OCI-LY3 (cell line): ENCODE measurements at regions not wholly inside any gene's neighbourhood (a gene's known extent, or its start where the extent isn't known, plus 50 kb on each side); places are given as distances from the start of the nearest gene placed in this dataset.

Experiments
- H2AFZ ChIP-seq: fragments of 200-600, 300-600 bp; shearing (Covaris generic); 2 replicates; pipeline ENCODE4 v1.6.0; 2014; ENCODE audit warnings: antibody characterized with exemption, low read depth, low read length
- H3K27ac ChIP-seq: fragments of 200-600, 300-600 bp; sonication (generic); 2 replicates; pipeline ENCODE4 v1.5.1; 2014; ENCODE audit warnings: mild to moderate bottlenecking, low read length, moderate library complexity, mixed read lengths
- H3K27me3 ChIP-seq: fragments of 200-600, 300-600 bp; sonication (generic); 2 replicates; pipeline ENCODE4 v1.6.1; 2014; ENCODE audit warnings: low read depth, low read length, mixed read lengths
- H3K36me3 ChIP-seq: fragments of 200-600, 300-600 bp; sonication (generic); replicated peaks from 2 replicates; pipeline ENCODE3; 2014; ENCODE audit warnings: low read depth, low read length, mixed read lengths
- H3K4me1 ChIP-seq: fragments of 300-600, 200-600 bp; sonication (generic); 2 replicates; pipeline ENCODE4 v1.6.1; 2014; ENCODE audit warnings: low read length, mixed read lengths
- H3K4me2 ChIP-seq: fragments of 200-600, 300-600 bp; sonication (generic); 2 replicates; pipeline ENCODE4 v1.6.1; 2014; ENCODE audit warnings: low read length, mixed read lengths
- H3K4me3 ChIP-seq: fragments of 300-600, 200-600 bp; sonication (generic); 2 replicates; pipeline ENCODE4 v1.5.1; 2014; ENCODE audit warnings: antibody characterized with exemption, mild to moderate bottlenecking, low read length, moderate library complexity
- H3K79me2 ChIP-seq: fragments of 300-600, 200-600 bp; shearing (Covaris generic); 2 replicates; pipeline ENCODE4 v1.6.1; 2014; ENCODE audit warnings: mild to moderate bottlenecking, low read length, mixed read lengths
- H3K9ac ChIP-seq: fragments of 300-600, 200-600 bp; shearing (Covaris generic); 2 replicates; pipeline ENCODE4 v1.6.0; 2014; ENCODE audit warnings: mild to moderate bottlenecking, low read length, moderate library complexity
- H3K9me3 ChIP-seq: fragments of 200-600, 300-600 bp; shearing (Covaris generic); 2 replicates; pipeline ENCODE4 v1.6.1; 2014; ENCODE audit warnings: low read length, mixed read lengths; ENCODE audit not compliant: insufficient read depth
- H4K20me1 ChIP-seq: fragments of 200-600, 300-600 bp; sonication (generic); 2 replicates; pipeline ENCODE4 v1.6.1; 2016; ENCODE audit warnings: low read length, mixed read lengths; ENCODE audit not compliant: insufficient read depth
- EZH2phosphoT487 ChIP-seq: fragments of 200-600 bp; shearing (Covaris generic); IDR thresholded peaks from 2 replicates; pipeline ENCODE4 v1.6.1; 2018; ENCODE audit warnings: antibody characterized with exemption, mixed run types, low read depth
- TF ChIP-seq, protein P1 (sequence below): fragments of 200-600, 300-600 bp; sonication (generic); IDR thresholded peaks from 2 replicates; pipeline ENCODE4 v1.5.1; 2014; ENCODE audit warnings: antibody characterized with exemption, low read length, low read depth

DNA sequence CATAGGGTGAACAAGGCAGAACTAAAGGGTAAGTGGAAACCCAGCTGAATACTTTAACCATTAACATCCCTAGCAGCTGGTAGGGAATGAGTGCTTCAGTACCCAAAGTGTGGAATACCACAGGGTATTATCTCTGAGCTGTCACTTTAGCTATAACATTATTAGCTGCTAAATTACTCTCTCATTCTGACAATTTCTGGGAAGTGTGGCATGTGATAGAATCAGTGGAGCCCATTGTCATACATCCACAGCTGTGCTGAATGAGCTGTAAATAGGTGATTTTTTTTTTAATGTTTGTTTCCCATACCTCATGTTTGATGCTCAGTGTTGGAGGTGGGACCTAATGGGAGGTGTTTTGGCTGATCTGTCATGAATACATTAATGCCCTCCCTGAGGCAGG lies 894.3 kb downstream of the DIPK2A start:
- Histone ChIP-seq H3K4me3 (no peak overlapping the region), H3K9ac (no peak overlapping the region), H3K4me2 (no peak overlapping the region), H3K79me2 (no peaks in the 10 kb centered on the region), H3K4me1 (no peaks in the 10 kb centered on the region), H3K27ac (no peak overlapping the region), H3K9me3 (no peaks in the 10 kb centered on the region), H2AFZ (no peak overlapping the region), H4K20me1 (no peaks in the 10 kb centered on the region), H3K36me3 (no peaks in the 10 kb centered on the region), H3K27me3 (no peaks in the 10 kb centered on the region)
- TF ChIP-seq, protein P1, sequence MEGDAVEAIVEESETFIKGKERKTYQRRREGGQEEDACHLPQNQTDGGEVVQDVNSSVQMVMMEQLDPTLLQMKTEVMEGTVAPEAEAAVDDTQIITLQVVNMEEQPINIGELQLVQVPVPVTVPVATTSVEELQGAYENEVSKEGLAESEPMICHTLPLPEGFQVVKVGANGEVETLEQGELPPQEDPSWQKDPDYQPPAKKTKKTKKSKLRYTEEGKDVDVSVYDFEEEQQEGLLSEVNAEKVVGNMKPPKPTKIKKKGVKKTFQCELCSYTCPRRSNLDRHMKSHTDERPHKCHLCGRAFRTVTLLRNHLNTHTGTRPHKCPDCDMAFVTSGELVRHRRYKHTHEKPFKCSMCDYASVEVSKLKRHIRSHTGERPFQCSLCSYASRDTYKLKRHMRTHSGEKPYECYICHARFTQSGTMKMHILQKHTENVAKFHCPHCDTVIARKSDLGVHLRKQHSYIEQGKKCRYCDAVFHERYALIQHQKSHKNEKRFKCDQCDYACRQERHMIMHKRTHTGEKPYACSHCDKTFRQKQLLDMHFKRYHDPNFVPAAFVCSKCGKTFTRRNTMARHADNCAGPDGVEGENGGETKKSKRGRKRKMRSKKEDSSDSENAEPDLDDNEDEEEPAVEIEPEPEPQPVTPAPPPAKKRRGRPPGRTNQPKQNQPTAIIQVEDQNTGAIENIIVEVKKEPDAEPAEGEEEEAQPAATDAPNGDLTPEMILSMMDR: no peak
- no peak for TF ChIP-seq EZH2phosphoT487

DNA sequence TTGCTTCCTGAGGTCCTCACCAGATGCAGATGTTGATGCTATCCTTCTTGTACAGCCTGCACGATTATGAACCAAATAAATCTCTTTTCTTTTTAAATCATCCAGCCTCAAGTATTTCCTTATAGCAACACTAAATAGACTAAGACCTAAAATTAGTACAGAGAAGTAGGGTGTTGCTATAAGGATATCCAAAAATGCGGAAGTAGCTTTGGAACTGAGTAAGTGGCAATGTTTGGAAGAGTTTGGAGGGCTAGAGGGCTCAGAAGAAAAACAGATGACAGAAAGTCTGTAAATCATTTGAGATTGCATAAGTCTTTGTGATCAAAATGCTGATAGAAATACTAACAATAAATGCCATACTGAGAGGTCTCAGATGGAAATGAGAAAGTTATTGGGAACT lies 894.9 kb downstream of the DIPK2A start:
- H2AFZ ChIP-seq: no peak overlapping the region
- H3K4me2 ChIP-seq: no peak overlapping the region
- H3K36me3 ChIP-seq: no peaks in the 10 kb centered on the region

DNA sequence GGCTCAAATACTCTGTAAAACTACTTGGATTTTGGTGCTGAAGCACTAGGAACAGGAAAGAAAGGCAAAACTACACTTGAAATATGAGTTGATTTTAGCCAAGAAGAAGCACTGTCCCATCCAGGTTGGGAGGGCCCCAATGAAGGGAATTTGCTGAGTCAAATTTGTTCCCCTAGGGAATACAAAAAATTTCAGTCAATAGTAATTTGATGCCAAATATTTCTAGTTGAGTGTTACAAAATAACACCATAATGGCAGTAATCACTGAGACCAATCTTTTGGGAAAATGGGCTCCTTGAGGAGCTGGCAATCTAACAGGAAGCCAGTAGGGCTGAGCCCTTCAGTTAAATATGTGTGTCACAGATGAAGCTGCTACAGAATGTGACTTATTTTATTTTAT lies 896.9 kb downstream of the DIPK2A start:
- Histone ChIP-seq H3K4me1 (no peaks in the 10 kb centered on the region), H3K27me3 (no peaks in the 10 kb centered on the region), H3K4me3 (no peak overlapping the region), H2AFZ (no peak overlapping the region), H3K9ac (no peak overlapping the region), H3K27ac (no peak overlapping the region), H3K79me2 (no peaks in the 10 kb centered on the region), H4K20me1 (no peaks in the 10 kb centered on the region), H3K36me3 (no peaks in the 10 kb centered on the region), H3K4me2 (no peak overlapping the region), H3K9me3 (no peaks in the 10 kb centered on the region)
- no peak for TF ChIP-seq EZH2phosphoT487

More for the DNA sequence above, 894.9 kb downstream of the DIPK2A start:
- H3K79me2 ChIP-seq: no peaks in the 10 kb centered on the region
- no peaks in the 10 kb centered on the region for H4K20me1 ChIP-seq
- H3K27me3 ChIP-seq: no peaks in the 10 kb centered on the region
- H3K27ac ChIP-seq: no peak overlapping the region
- no peaks in the 10 kb centered on the region for H3K4me1 ChIP-seq
- H3K9ac ChIP-seq: no peak overlapping the region
- no peak for TF ChIP-seq EZH2phosphoT487
- TF ChIP-seq, protein P1: no peak
- H3K4me3 ChIP-seq: no peak overlapping the region
- no peaks in the 10 kb centered on the region for H3K9me3 ChIP-seq

DNA sequence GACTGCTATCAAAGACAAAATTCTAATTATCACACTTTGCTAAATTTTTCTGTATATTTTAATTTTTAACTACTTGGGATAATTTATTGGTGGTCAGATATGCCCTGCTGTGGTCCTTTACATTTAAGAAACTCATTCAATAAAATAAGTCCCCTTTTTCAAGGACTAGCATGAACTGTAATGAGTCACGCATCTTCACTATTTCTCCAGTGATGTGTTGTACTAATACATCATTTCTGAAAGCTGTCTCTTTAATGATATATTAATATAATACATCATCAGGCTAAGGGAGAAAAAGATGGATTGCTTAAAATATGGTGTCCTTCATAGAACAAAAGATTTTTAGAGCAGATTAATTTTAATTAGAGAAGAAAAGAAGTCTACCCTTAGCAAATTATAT lies 901.4 kb downstream of the DIPK2A start:
- Histone ChIP-seq H3K9ac (no peak overlapping the region), H3K79me2 (no peaks in the 10 kb centered on the region), H3K4me1 (no peaks in the 10 kb centered on the region), H3K36me3 (no peaks in the 10 kb centered on the region), H3K4me3 (no peak overlapping the region), H3K4me2 (no peak overlapping the region), H3K9me3 (no peaks in the 10 kb centered on the region), H3K27me3 (no peaks in the 10 kb centered on the region), H2AFZ (no peak overlapping the region), H4K20me1 (no peaks in the 10 kb centered on the region), H3K27ac (no peak overlapping the region)
- TF ChIP-seq, protein P1: no peak
- TF ChIP-seq EZH2phosphoT487: no peak

DNA sequence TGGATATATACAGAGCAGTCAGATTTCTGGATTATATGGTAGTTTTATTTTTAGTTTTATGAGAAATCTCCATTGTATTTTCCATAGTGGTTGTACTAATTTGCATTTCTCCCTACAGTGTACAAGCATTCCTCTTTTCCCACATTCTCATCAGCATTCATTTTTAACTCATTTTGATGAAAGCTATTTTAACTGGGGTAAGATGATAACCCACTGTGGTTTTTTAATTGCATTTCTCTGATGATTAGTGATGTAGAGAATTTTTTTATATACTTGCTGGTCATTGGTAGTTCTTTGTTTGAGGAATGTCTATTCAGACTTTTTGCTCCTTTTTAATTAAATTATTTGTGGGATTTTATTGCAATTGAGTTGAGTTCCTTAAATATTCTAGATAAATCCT lies 903.6 kb downstream of the DIPK2A start:
- no peak for TF ChIP-seq EZH2phosphoT487
- TF ChIP-seq, protein P1: no peak
- Histone ChIP-seq H3K4me3 (no peak overlapping the region), H4K20me1 (no peaks in the 10 kb centered on the region)

More for the DNA sequence above, 903.6 kb downstream of the DIPK2A start:
- H2AFZ ChIP-seq: no peak overlapping the region
- H3K79me2 ChIP-seq: no peaks in the 10 kb centered on the region
- no peak overlapping the region for H3K9ac ChIP-seq
- no peak overlapping the region for H3K4me2 ChIP-seq
- H3K36me3 ChIP-seq: no peaks in the 10 kb centered on the region
- no peaks in the 10 kb centered on the region for H3K4me1 ChIP-seq
- H3K27ac ChIP-seq: no peak overlapping the region
- no peaks in the 10 kb centered on the region for H3K9me3 ChIP-seq
- no peaks in the 10 kb centered on the region for H3K27me3 ChIP-seq
